Left lung (tissue), 4 donors: ENCODE measurements at regions not wholly inside any gene's neighbourhood (a gene's known extent, or its start where the extent isn't known, plus 50 kb on each side); places are given as distances from the start of the nearest gene placed in this dataset.

Source experiments
- ATAC-seq: fragments of 200-7000 bp; cut with Tn5 transposase; one replicate; pipeline ENCODE4 v1.9.1; 2020; ENCODE audit warnings: moderate library complexity
- DNase-seq, 4 donors: peaks; one replicate each; pipeline ENCODE4 v3.0.0-alpha.2; 2013 to 2020
- H3K27ac ChIP-seq, 2 donors: fragments of 200-600 bp; sonication (generic) in 1 of 2; one replicate each; pipeline versions ENCODE4 v1.5.0 to v1.8.0; 2020 to 2021
- H3K27me3 ChIP-seq, 2 donors: fragments of 200-600 bp; sonication (generic) in 1 of 2; one replicate each; pipeline versions ENCODE4 v1.5.0 to v1.8.0; 2020 to 2021
- H3K36me3 ChIP-seq, 2 donors: fragments of 200-600 bp; sonication (generic) in 1 of 2; one replicate each; pipeline versions ENCODE4 v1.5.0 to v1.8.0; 2020 to 2021
- H3K4me1 ChIP-seq, 2 donors: fragments of 200-600 bp; one replicate each; pipeline ENCODE4 v1.8.0; 2021
- H3K4me3 ChIP-seq, 2 donors: fragments of 200-600 bp; sonication (generic) in 1 of 2; one replicate each; pipeline versions ENCODE4 v1.5.0 to v1.8.0; 2020 to 2021; ENCODE audit warnings: mild to moderate bottlenecking in 1 of 2
- H3K9me3 ChIP-seq, 2 donors: fragments of 200-600 bp; sonication (generic) in 1 of 2; one replicate each; pipeline versions ENCODE4 v1.5.0 to v1.8.0; 2020 to 2021
- intact Hi-C, 2 donors: fragments of 100-400 bp; cut with DNase I; formaldehyde crosslinking; loops; one replicate each; pipeline versions ENCODE4 v1.11.2 to v1.14.2; 2022
- TF ChIP-seq, protein P1 (sequence below), 2 donors: fragments of 200-600 bp; sonication (generic) in 1 of 2; IDR thresholded peaks; one replicate each; pipeline versions ENCODE4 v1.5.0 to v1.8.0; 2021; ENCODE audit warnings: antibody characterized with exemption in 2 of 2
- donor health status: DM: no; HTN: yes; CAD: no.
- donor health status: DM: no; HTN: no; CAD: no.

DNA sequence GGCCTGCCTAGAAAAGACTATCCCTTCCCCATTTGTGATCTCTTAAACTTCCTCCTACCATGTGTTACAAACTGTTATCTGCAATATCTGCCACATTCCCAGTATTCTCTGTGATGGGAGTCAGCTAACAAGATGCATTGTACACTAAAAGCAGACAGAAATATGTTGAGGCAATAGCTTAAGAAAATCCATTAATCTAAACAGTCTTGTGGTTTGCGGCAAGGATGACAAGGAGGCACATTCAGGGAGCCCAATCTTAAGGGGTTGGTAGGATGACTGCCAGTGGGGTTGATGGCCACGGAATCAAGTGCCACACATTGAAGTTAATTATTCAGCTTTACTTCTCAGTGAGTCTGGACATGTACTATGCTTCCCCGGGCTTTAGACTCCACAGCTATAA is 775.5 kb upstream of the AMELY start:
- no peak for DNase-seq
- intact Hi-C loops: no loop called here
- H3K36me3 ChIP-seq: no peaks in the 10 kb centered on the region
- TF ChIP-seq, protein P1, sequence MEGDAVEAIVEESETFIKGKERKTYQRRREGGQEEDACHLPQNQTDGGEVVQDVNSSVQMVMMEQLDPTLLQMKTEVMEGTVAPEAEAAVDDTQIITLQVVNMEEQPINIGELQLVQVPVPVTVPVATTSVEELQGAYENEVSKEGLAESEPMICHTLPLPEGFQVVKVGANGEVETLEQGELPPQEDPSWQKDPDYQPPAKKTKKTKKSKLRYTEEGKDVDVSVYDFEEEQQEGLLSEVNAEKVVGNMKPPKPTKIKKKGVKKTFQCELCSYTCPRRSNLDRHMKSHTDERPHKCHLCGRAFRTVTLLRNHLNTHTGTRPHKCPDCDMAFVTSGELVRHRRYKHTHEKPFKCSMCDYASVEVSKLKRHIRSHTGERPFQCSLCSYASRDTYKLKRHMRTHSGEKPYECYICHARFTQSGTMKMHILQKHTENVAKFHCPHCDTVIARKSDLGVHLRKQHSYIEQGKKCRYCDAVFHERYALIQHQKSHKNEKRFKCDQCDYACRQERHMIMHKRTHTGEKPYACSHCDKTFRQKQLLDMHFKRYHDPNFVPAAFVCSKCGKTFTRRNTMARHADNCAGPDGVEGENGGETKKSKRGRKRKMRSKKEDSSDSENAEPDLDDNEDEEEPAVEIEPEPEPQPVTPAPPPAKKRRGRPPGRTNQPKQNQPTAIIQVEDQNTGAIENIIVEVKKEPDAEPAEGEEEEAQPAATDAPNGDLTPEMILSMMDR (IDR thresholded peaks at IDR 0.05): no peak
- ATAC-seq: no peak
- no peaks in the 10 kb centered on the region for H3K9me3 ChIP-seq
- H3K4me1 ChIP-seq: no peaks in the 10 kb centered on the region
- H3K27ac ChIP-seq: no peak overlapping the region
- no peak overlapping the region for H3K4me3 ChIP-seq
- H3K27me3 ChIP-seq: no peaks in the 10 kb centered on the region

DNA sequence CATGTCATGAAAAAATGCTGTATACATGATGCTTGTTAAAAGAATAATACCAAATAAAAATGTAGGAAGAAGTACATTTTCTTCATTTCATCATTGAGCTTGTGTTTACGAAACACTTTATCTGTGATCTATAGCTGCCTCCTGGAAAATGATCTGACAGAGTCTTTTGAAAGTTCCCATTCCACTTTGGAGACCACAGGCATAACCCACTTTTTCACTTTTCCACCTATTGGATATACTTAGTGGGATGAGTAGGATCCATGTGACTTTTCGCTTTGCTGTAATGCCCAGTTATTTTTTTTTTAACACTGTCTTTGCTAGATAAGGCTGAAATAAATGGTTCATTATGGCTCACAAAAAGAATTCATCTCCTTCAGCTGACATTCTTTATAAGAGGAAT is 773.0 kb upstream of the AMELY start:
- no peak for ATAC-seq
- Histone ChIP-seq H3K36me3 (no peaks in the 10 kb centered on the region), H3K4me3 (no peak overlapping the region), H3K27ac (no peak overlapping the region), H3K27me3 (no peaks in the 10 kb centered on the region), H3K9me3 (no peaks in the 10 kb centered on the region), H3K4me1 (no peaks in the 10 kb centered on the region)
- TF ChIP-seq, protein P1 (IDR thresholded peaks at IDR 0.05): no peak
- intact Hi-C loops: no loop called here
- DNase-seq: no peak

DNA sequence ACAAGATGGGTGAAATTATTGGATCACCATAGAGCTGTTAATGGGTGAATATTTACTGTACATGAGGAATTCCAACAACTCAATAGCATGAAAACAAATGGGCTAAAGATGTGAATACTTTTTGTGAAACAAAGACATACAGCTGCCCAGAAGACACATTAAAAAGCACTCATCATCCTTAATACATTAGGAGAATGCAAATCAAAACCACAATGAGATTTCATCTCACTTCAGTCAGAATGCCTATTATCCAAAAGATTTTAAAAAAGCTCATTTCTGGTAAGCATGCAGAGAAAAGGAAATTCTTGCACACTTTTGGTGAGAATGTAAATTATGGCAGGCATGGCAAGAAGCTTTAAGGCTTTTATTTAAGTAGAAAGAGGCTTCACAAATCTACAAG is 770.8 kb upstream of the AMELY start:
- Histone ChIP-seq H3K9me3 (no peaks in the 10 kb centered on the region), H3K4me3 (no peak overlapping the region), H3K27me3 (no peaks in the 10 kb centered on the region), H3K27ac (no peak overlapping the region), H3K36me3 (no peaks in the 10 kb centered on the region), H3K4me1 (no peaks in the 10 kb centered on the region)
- ATAC-seq (no peak), DNase-seq (no peak)
- intact Hi-C loops: no loop called here
- TF ChIP-seq, protein P1 (IDR thresholded peaks at IDR 0.05): no peak

- no peak for ATAC-seq
- intact Hi-C loops: no loop called here
- Histone ChIP-seq H3K27me3 (no peaks in the 10 kb centered on the region), H3K27ac (no peak overlapping the region), H3K36me3 (no peaks in the 10 kb centered on the region), H3K4me1 (no peaks in the 10 kb centered on the region), H3K9me3 (no peaks in the 10 kb centered on the region), H3K4me3 (no peak overlapping the region)
- no peak for DNase-seq
- TF ChIP-seq, protein P1 (IDR thresholded peaks at IDR 0.05): no peak
Observed at GRCh38 chrY:7681426-7681825, 769.9 kb upstream of the AMELY start.

- ATAC-seq: no peak
- Histone ChIP-seq H3K4me1 (no peaks in the 10 kb centered on the region), H3K4me3 (no peak overlapping the region), H3K27ac (no peak overlapping the region), H3K9me3 (no peaks in the 10 kb centered on the region), H3K36me3 (no peaks in the 10 kb centered on the region), H3K27me3 (no peaks in the 10 kb centered on the region)
- TF ChIP-seq, protein P1 (IDR thresholded peaks at IDR 0.05): no peak
- intact Hi-C loops: no loop called here
- no peak for DNase-seq
Observed at GRCh38 chrY:7674465-7674864, 762.9 kb upstream of the AMELY start.
